ENCODE measurements at regions not wholly inside any gene's neighbourhood (a gene's known extent, or its start where the extent isn't known, plus 50 kb on each side); places are given as distances from the start of the nearest gene placed in this dataset.

DNA sequence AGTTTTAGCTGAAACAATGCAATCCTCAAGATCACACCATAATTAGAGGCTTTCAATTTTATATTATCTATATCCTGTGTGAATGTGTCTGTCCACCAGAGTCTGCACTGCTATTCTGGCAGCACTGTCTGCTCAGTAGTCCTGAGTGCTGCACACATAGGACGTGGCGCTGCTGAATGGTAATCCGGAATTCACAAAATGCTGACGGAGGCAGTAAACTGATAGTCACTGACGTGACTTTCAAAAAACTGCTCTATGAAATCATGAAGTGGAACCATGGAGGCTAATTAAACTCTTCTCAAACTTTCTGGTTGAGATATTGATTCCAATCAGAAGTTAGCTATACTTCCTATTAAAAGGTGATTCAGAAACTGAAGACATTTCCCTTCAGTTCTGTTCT is 190.8 kb upstream of the NOX3 start (continued):
- TF ChIP-seq ETS1 (IDR thresholded peaks at IDR 0.05) (no peak), ZNF462 (CRISPR knock-in tag; IDR thresholded peaks at IDR 0.05) (no peak), POLR2AphosphoS5 (IDR thresholded peaks at IDR 0.05; ENCODE audit: low read depth) (no peak), CREB1 (CRISPR knock-in tag; IDR thresholded peaks at IDR 0.05; ENCODE audit: low read depth) (no peak), NANOG (IDR thresholded peaks at IDR 0.05; ENCODE audit: borderline replicate concordance) (no peak)

GRCh38 chr6:155645325-155645724 is 189.7 kb upstream of the NOX3 start:
- ATAC-seq (no peak), DNase-seq (ENCODE audit: low spot score) (no peak)
- Mint-ChIP-seq H3K27ac (no peak overlapping the region), H3K4me1 (peaks cover 10% of the 10 kb centered on the region), H3K4me3 (no peak overlapping the region), H3K9me3 (peaks cover 18% of the 10 kb centered on the region), H3K36me3 (ENCODE audit: low read depth) (peaks cover 9% of the 10 kb centered on the region; the same call in 2 of the 3 replicates), H3K27me3 (ENCODE audit: insufficient read depth, low read depth, poor library complexity) (no peaks in the 10 kb centered on the region)
- no peaks in the 10 kb centered on the region for H3K27me3 ChIP-seq (ENCODE audit: insufficient read depth)
- H3K9me2 ChIP-seq (ENCODE audit: insufficient read depth) = 0 out of 2 replicates have a peak, but pooled peaks cover 6% of the 10 kb centered on the region
- peaks cover 14% of the 10 kb centered on the region; the same call in 1 of the 2 replicates for H3K4me1 ChIP-seq (ENCODE audit: insufficient read depth)
- H3K27ac ChIP-seq (ENCODE audit: low read depth) = no peak overlapping the region
- H3K4me3 ChIP-seq = no peak overlapping the region
- H3F3A ChIP-seq (replicated peaks; ENCODE audit: low read depth) = no peaks in the 10 kb centered on the region
- H3K79me2 ChIP-seq (replicated peaks; ENCODE audit: insufficient read depth) = no peaks in the 10 kb centered on the region
- no peak overlapping the region for H3K4me2 ChIP-seq
- H2AFZ ChIP-seq = no peak overlapping the region
- no peaks in the 10 kb centered on the region for H3K36me3 ChIP-seq (ENCODE audit: insufficient read depth)
- H4K20me1 ChIP-seq (replicated peaks; ENCODE audit: insufficient read depth) = no peaks in the 10 kb centered on the region
- no peak for TF ChIP-seq CTCF (conservative IDR thresholded peaks at IDR 0.05; ENCODE audit: low read depth in 2 of 2)
- no peak for TF ChIP-seq ZNF114 (CRISPR knock-in tag; IDR thresholded peaks at IDR 0.05)
- TF ChIP-seq STAT1 (IDR thresholded peaks at IDR 0.05; ENCODE audit: unreplicated experiment) = no peak
- TF ChIP-seq ZNF331 (CRISPR knock-in tag; IDR thresholded peaks at IDR 0.05; ENCODE audit: low read depth) = no peak
- no peak for TF ChIP-seq EZH2 (IDR thresholded peaks at IDR 0.05; ENCODE audit: low read depth, unreplicated experiment)
- TF ChIP-seq, protein P1, sequence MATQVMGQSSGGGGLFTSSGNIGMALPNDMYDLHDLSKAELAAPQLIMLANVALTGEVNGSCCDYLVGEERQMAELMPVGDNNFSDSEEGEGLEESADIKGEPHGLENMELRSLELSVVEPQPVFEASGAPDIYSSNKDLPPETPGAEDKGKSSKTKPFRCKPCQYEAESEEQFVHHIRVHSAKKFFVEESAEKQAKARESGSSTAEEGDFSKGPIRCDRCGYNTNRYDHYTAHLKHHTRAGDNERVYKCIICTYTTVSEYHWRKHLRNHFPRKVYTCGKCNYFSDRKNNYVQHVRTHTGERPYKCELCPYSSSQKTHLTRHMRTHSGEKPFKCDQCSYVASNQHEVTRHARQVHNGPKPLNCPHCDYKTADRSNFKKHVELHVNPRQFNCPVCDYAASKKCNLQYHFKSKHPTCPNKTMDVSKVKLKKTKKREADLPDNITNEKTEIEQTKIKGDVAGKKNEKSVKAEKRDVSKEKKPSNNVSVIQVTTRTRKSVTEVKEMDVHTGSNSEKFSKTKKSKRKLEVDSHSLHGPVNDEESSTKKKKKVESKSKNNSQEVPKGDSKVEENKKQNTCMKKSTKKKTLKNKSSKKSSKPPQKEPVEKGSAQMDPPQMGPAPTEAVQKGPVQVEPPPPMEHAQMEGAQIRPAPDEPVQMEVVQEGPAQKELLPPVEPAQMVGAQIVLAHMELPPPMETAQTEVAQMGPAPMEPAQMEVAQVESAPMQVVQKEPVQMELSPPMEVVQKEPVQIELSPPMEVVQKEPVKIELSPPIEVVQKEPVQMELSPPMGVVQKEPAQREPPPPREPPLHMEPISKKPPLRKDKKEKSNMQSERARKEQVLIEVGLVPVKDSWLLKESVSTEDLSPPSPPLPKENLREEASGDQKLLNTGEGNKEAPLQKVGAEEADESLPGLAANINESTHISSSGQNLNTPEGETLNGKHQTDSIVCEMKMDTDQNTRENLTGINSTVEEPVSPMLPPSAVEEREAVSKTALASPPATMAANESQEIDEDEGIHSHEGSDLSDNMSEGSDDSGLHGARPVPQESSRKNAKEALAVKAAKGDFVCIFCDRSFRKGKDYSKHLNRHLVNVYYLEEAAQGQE (IDR thresholded peaks at IDR 0.05; ENCODE audit: unreplicated experiment) = no peak
- no peak for TF ChIP-seq EZH2phosphoT487 (IDR thresholded peaks at IDR 0.05; ENCODE audit: unreplicated experiment)
- TF ChIP-seq JUNB (IDR thresholded peaks at IDR 0.05; ENCODE audit: unreplicated experiment) = no peak

Measured in GM23338 (cell line).